ENCODE measurements at regions not wholly inside any gene's neighbourhood (a gene's known extent, or its start where the extent isn't known, plus 50 kb on each side); places are given as distances from the start of the nearest gene placed in this dataset.

- TF ChIP-seq CTCF (conservative IDR thresholded peaks at IDR 0.05) (no peak), ZFX (IDR thresholded peaks at IDR 0.05) (no peak)
Observed at GRCh38 chr6:82833481-82833880, 232.2 kb downstream of the UBE3D start.

Data from C4-2B (cell line).